Upper lobe of right lung (tissue), 1 donor: ENCODE measurements at regions not wholly inside any gene's neighbourhood (a gene's known extent, or its start where the extent isn't known, plus 50 kb on each side); places are given as distances from the start of the nearest gene placed in this dataset.

ENCODE experiments used
- ATAC-seq: fragments of 200-7000 bp; cut with Tn5 transposase; one replicate; pipeline ENCODE4 v1.9.1; 2020; ENCODE audit warnings: mild to moderate bottlenecking, moderate library complexity
- DNase-seq: peaks from one replicate; pipeline ENCODE4 v3.0.0-alpha.2; 2020
- H3K27ac ChIP-seq: fragments of 200-600 bp; one replicate; pipeline ENCODE4 v1.8.0; 2022
- H3K27me3 ChIP-seq: fragments of 200-600 bp; one replicate; pipeline ENCODE4 v1.8.0; 2022; ENCODE audit warnings: mild to moderate bottlenecking
- H3K36me3 ChIP-seq: fragments of 200-600 bp; one replicate; pipeline ENCODE4 v1.8.0; 2022
- H3K4me1 ChIP-seq: fragments of 200-600 bp; one replicate; pipeline ENCODE4 v1.8.0; 2022
- H3K4me3 ChIP-seq: fragments of 200-600 bp; one replicate; pipeline ENCODE4 v1.8.0; 2022; ENCODE audit warnings: mild to moderate bottlenecking
- H3K9me3 ChIP-seq: fragments of 200-600 bp; one replicate; pipeline ENCODE4 v1.8.0; 2022
- CTCF ChIP-seq: fragments of 200-600 bp; IDR thresholded peaks from one replicate; pipeline ENCODE4 v1.8.0; 2022; ENCODE audit warnings: antibody characterized with exemption
- intact Hi-C: fragments of 100-400 bp; cut with DNase I; formaldehyde crosslinking; loops from one replicate; pipeline ENCODE4 v1.11.0; 2022
- donor health status: DM: no; HTN: yes; CAD: no; lungs with severe emphysema.

GRCh38 chr6:50927800-50928199, 109.1 kb downstream of the TFAP2B start:
- intact Hi-C loops: no loop called here
- Histone ChIP-seq H3K36me3 (no peaks in the 10 kb centered on the region), H3K4me3 (no peak overlapping the region), H3K4me1 (no peaks in the 10 kb centered on the region), H3K9me3 (no peaks in the 10 kb centered on the region), H3K27ac (no peak overlapping the region), H3K27me3 (no peaks in the 10 kb centered on the region)
- no peak for TF ChIP-seq CTCF
- ATAC-seq (no peak), DNase-seq (no peak)

GRCh38 chr6:50929323-50929722, 110.7 kb downstream of the TFAP2B start:
- TF ChIP-seq CTCF: no peak
- no peak for DNase-seq

GRCh38 chr6:50935442-50935841, 116.8 kb downstream of the TFAP2B start:
- no peak for ATAC-seq
- H3K27me3 ChIP-seq: no peaks in the 10 kb centered on the region
- no peak for TF ChIP-seq CTCF
- H3K9me3 ChIP-seq: no peaks in the 10 kb centered on the region
- intact Hi-C loops: no loop called here
- no peak overlapping the region for H3K4me3 ChIP-seq
- H3K4me1 ChIP-seq: no peaks in the 10 kb centered on the region
- no peak overlapping the region for H3K27ac ChIP-seq
- DNase-seq: no peak
- no peaks in the 10 kb centered on the region for H3K36me3 ChIP-seq

More at GRCh38 chr6:50929323-50929722, 110.7 kb downstream of the TFAP2B start:
- Histone ChIP-seq H3K4me3 (no peak overlapping the region), H3K4me1 (no peaks in the 10 kb centered on the region), H3K36me3 (no peaks in the 10 kb centered on the region), H3K9me3 (no peaks in the 10 kb centered on the region), H3K27me3 (no peaks in the 10 kb centered on the region), H3K27ac (no peak overlapping the region)
- no peak for ATAC-seq
- intact Hi-C loops: no loop called here

DNA sequence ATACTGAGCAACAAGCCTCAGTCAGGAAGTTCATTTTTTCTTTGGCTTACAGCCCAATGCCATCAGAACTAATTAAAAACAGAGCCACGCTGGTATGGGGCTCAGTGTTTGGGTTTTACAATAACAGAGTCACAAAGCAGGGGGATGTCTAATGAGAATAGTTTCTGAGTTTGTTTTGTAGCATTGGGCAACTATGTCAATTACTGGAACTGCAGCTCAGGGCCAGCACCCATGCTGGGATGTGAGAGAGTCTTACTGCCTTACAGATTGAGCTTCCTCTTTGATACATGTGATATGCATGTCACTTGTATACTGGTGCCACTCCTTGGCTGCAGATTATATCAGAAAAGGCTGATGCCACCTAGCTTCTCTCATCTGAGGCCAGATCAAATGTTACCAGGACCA, 117.6 kb downstream of the TFAP2B start:
- ATAC-seq (peak; percentile 57), DNase-seq (no peak)
- no peaks in the 10 kb centered on the region for H3K36me3 ChIP-seq
- no peaks in the 10 kb centered on the region for H3K27me3 ChIP-seq
- intact Hi-C loops: no loop called here
- no peak overlapping the region for H3K4me3 ChIP-seq
- H3K9me3 ChIP-seq: no peaks in the 10 kb centered on the region
- H3K4me1 ChIP-seq: no peaks in the 10 kb centered on the region
- TF ChIP-seq CTCF: no peak
- H3K27ac ChIP-seq: no peak overlapping the region

- no peak for TF ChIP-seq CTCF
- intact Hi-C loops: no loop called here
- H3K36me3 ChIP-seq: no peaks in the 10 kb centered on the region
- no peaks in the 10 kb centered on the region for H3K9me3 ChIP-seq
- H3K27me3 ChIP-seq: no peaks in the 10 kb centered on the region
- H3K4me1 ChIP-seq: no peaks in the 10 kb centered on the region
- DNase-seq: no peak
- H3K27ac ChIP-seq: no peak overlapping the region
- H3K4me3 ChIP-seq: no peak overlapping the region
- ATAC-seq: no peak
Observed at GRCh38 chr6:50939931-50940330, 121.3 kb downstream of the TFAP2B start.

- Histone ChIP-seq H3K27me3 (no peaks in the 10 kb centered on the region), H3K27ac (no peak overlapping the region), H3K4me3 (no peak overlapping the region), H3K36me3 (no peaks in the 10 kb centered on the region), H3K9me3 (no peaks in the 10 kb centered on the region), H3K4me1 (no peaks in the 10 kb centered on the region)
- no peak for TF ChIP-seq CTCF
- ATAC-seq (no peak), DNase-seq (no peak)
- intact Hi-C loops: no loop called here
Observed at GRCh38 chr6:50945789-50946188, 127.1 kb downstream of the TFAP2B start.
